ENCODE measurements at regions not wholly inside any gene's neighbourhood (a gene's known extent, or its start where the extent isn't known, plus 50 kb on each side); places are given as distances from the start of the nearest gene placed in this dataset.

GRCh38 chr2:16026816-16027501 lies 86.6 kb downstream of the MYCN start:
- TF ChIP-seq SP1 (IDR thresholded peaks at IDR 0.05; ENCODE audit: low read depth, low read length) (no peak), JUND (IDR thresholded peaks at IDR 0.05; ENCODE audit: low read length) (no peak), POLR2A (IDR thresholded peaks at IDR 0.05; ENCODE audit: control extremely low read depth in 1 of 2, low read depth in 2 of 2, low read length in 2 of 2) (no peak), POLR2AphosphoS5 (IDR thresholded peaks at IDR 0.05; ENCODE audit: low read depth, low read length) (no peak), HDAC6 (IDR thresholded peaks at IDR 0.05; ENCODE audit: low read depth, low read length) (no peak), EZH2 (IDR thresholded peaks at IDR 0.05; ENCODE audit: low read depth, low read length, severe bottlenecking) (no peak)
- TF ChIP-seq, protein P1, sequence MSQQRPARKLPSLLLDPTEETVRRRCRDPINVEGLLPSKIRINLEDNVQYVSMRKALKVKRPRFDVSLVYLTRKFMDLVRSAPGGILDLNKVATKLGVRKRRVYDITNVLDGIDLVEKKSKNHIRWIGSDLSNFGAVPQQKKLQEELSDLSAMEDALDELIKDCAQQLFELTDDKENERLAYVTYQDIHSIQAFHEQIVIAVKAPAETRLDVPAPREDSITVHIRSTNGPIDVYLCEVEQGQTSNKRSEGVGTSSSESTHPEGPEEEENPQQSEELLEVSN (IDR thresholded peaks at IDR 0.05) = no peak

Data from H1 (cell line).